WTC11 (cell line): ENCODE measurements at regions not wholly inside any gene's neighbourhood (a gene's known extent, or its start where the extent isn't known, plus 50 kb on each side); places are given as distances from the start of the nearest gene placed in this dataset.

Experiments used
- ATAC-seq: fragments of 200-7000 bp; cut with Tn5 transposase; 2 replicates; pipeline ENCODE4 v1.10.0; 2021; ENCODE audit warnings: mild to moderate bottlenecking, moderate library complexity
- CTCF ChIA-PET: fragments of 300-600 bp; sonication (Branson Sonifier 250); formaldehyde crosslinking; loops from one replicate; lab custom pipeline; 2021; ENCODE audit warnings: antibody characterized with exemption; lab: Charles Lee
- POLR2A ChIA-PET: fragments of 350-600 bp; sonication (Branson Sonifier 250); formaldehyde crosslinking; loops from one replicate; lab custom pipeline; 2021; ENCODE audit warnings: antibody characterized with exemption; lab: Charles Lee
- DNase-seq: peaks from one replicate; pipeline ENCODE4 v3.0.0; 2021; ENCODE audit warnings: low spot score
- H3K27ac Mint-ChIP-seq: 2 replicates; pipeline ENCODE4 v1.8.0; 2021; ENCODE audit warnings: mixed read lengths
- H3K27me3 Mint-ChIP-seq: 2 replicates; pipeline ENCODE4 v1.8.0; 2021; ENCODE audit warnings: low read depth, mild to moderate bottlenecking, moderate library complexity, mixed read lengths
- H3K36me3 Mint-ChIP-seq: 2 replicates; pipeline ENCODE4 v1.8.0; 2021; ENCODE audit warnings: mixed read lengths
- H3K4me1 Mint-ChIP-seq: 2 replicates; pipeline ENCODE4 v1.8.0; 2022; ENCODE audit warnings: mixed read lengths
- H3K4me3 Mint-ChIP-seq: 2 replicates; pipeline ENCODE4 v1.8.0; 2021; ENCODE audit warnings: mild to moderate bottlenecking, moderate library complexity, mixed read lengths
- H3K9me3 Mint-ChIP-seq: 2 replicates; pipeline ENCODE4 v1.8.0; 2021; ENCODE audit warnings: mixed read lengths
- ATF1 ChIP-seq: sonication (generic); formaldehyde crosslinking; IDR thresholded peaks from 2 replicates; pipeline ENCODE4 v1.8.1; 2023; ENCODE audit warnings: mild to moderate bottlenecking, moderate library complexity, missing genetic modification reagents
- EMX1 ChIP-seq: fragments of 250-450 bp; sonication (Bioruptor Pico); IDR thresholded peaks from 2 replicates; pipeline ENCODE4 v1.8.0; 2021; ENCODE audit warnings: mild to moderate bottlenecking
- FOXJ3 ChIP-seq: sonication (generic); formaldehyde crosslinking; IDR thresholded peaks from 2 replicates; pipeline ENCODE4 v1.9.0; 2021; ENCODE audit warnings: missing genetic modification reagents, mild to moderate bottlenecking, borderline replicate concordance
- GTF2I ChIP-seq: fragments of 250-450 bp; sonication (Bioruptor Pico); conservative IDR thresholded peaks from 2 replicates; pipeline ENCODE4 v1.4.0; 2021; ENCODE audit warnings: mild to moderate bottlenecking
- IRF2 ChIP-seq: sonication (generic); formaldehyde crosslinking; IDR thresholded peaks from 2 replicates; pipeline ENCODE4 v1.8.0; 2022; ENCODE audit warnings: low read depth, missing genetic modification reagents, borderline replicate concordance
- KAT7 ChIP-seq: sonication (generic); formaldehyde crosslinking; IDR thresholded peaks from 2 replicates; pipeline ENCODE4 v1.8.1; 2023; ENCODE audit warnings: missing genetic modification reagents, mild to moderate bottlenecking, borderline replicate concordance
- NFATC4 ChIP-seq: fragments of 250-450 bp; sonication (Bioruptor Pico); IDR thresholded peaks from 2 replicates; pipeline ENCODE4 v1.9.0; 2021; ENCODE audit warnings: mild to moderate bottlenecking
- OVOL2 ChIP-seq: fragments of 250-450 bp; sonication (Bioruptor Pico); IDR thresholded peaks from 2 replicates; pipeline ENCODE4 v1.9.0; 2021; ENCODE audit warnings: mild to moderate bottlenecking, borderline replicate concordance
- TF ChIP-seq, protein P1 (sequence below): sonication (generic); formaldehyde crosslinking; IDR thresholded peaks from 2 replicates; pipeline ENCODE4 v1.8.0; 2022; ENCODE audit warnings: missing genetic modification reagents
- TF ChIP-seq, protein P2 (sequence below): sonication (generic); formaldehyde crosslinking; IDR thresholded peaks from 2 replicates; pipeline ENCODE4 v1.8.0; 2022; ENCODE audit warnings: mild to moderate bottlenecking, missing genetic modification reagents
- TF ChIP-seq, protein P3 (sequence below): sonication (generic); formaldehyde crosslinking; IDR thresholded peaks from 2 replicates; pipeline ENCODE4 v1.8.1; 2023; ENCODE audit warnings: mild to moderate bottlenecking, missing genetic modification reagents, moderate library complexity
- TF ChIP-seq, protein P4 (sequence below): sonication (generic); formaldehyde crosslinking; IDR thresholded peaks from 2 replicates; pipeline ENCODE4 v1.8.1; 2022; ENCODE audit warnings: mild to moderate bottlenecking, missing genetic modification reagents, moderate library complexity, borderline replicate concordance
- TF ChIP-seq, protein P5 (sequence below): fragments of 250-450 bp; sonication (Bioruptor Pico); IDR thresholded peaks from 2 replicates; pipeline ENCODE4 v1.8.0; 2021; ENCODE audit warnings: mild to moderate bottlenecking
- TF ChIP-seq, protein P6 (sequence below): sonication (generic); formaldehyde crosslinking; IDR thresholded peaks from 2 replicates; pipeline ENCODE4 v1.8.0; 2023; ENCODE audit warnings: missing genetic modification reagents
- TF ChIP-seq, protein P7 (sequence below): fragments of 250-450 bp; sonication (Bioruptor Pico); IDR thresholded peaks from 2 replicates; pipeline ENCODE4 v1.9.0; 2021; ENCODE audit warnings: moderate library complexity, mild to moderate bottlenecking, inconsistent platforms, borderline replicate concordance

DNA sequence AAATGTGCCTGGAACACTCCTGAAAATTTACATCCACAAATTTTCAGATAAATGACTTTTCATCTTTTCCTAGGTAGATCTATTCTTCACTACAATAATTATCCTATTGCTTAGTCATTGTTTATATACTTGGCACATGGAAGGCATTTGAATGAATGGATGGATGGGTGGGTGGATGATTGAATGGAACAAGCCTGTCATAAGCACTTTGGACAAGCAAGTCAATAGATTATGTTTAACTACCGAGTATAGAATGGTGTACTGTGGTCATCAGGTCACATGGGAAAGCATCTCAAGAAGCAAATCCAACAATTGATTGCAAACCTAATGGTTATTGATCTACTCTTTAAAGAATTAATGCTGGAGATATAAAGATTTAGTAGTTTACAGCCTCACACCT is 114.4 kb upstream of the DMRTA1 start (continued):
- TF ChIP-seq, protein P1, sequence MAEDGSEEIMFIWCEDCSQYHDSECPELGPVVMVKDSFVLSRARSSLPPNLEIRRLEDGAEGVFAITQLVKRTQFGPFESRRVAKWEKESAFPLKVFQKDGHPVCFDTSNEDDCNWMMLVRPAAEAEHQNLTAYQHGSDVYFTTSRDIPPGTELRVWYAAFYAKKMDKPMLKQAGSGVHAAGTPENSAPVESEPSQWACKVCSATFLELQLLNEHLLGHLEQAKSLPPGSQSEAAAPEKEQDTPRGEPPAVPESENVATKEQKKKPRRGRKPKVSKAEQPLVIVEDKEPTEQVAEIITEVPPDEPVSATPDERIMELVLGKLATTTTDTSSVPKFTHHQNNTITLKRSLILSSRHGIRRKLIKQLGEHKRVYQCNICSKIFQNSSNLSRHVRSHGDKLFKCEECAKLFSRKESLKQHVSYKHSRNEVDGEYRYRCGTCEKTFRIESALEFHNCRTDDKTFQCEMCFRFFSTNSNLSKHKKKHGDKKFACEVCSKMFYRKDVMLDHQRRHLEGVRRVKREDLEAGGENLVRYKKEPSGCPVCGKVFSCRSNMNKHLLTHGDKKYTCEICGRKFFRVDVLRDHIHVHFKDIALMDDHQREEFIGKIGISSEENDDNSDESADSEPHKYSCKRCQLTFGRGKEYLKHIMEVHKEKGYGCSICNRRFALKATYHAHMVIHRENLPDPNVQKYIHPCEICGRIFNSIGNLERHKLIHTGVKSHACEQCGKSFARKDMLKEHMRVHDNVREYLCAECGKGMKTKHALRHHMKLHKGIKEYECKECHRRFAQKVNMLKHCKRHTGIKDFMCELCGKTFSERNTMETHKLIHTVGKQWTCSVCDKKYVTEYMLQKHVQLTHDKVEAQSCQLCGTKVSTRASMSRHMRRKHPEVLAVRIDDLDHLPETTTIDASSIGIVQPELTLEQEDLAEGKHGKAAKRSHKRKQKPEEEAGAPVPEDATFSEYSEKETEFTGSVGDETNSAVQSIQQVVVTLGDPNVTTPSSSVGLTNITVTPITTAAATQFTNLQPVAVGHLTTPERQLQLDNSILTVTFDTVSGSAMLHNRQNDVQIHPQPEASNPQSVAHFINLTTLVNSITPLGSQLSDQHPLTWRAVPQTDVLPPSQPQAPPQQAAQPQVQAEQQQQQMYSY (CRISPR knock-in tag): no peak

DNA sequence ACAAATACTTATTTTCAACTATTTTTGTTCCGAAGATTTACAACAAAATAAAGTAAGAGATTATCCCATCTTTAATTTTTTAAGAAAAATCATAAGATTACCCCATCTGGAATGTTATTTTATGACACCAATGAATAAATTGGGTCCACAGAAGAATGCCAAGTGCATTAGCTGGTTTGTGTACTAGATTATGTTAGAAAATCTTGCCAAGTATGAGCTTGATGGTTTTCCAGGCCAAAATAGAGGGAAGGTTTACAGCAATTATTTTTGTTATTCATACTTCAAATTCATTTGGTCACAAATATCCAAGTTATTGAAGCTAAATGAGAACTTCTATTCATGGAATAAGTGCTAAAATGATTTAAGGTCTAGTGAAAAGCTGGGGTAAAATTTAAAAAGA is 109.4 kb upstream of the DMRTA1 start:
- CTCF ChIA-PET: interaction anchor here (1.2 kb wide), 1 partner anchor 133 kb away, joined by 3 read pairs; no protein-coding TSS in a partner anchor
- POLR2A ChIA-PET: no interaction called here
- no peaks in the 10 kb centered on the region for H3K36me3 Mint-ChIP-seq
- H3K4me3 Mint-ChIP-seq: no peak overlapping the region
- H3K9me3 Mint-ChIP-seq: no peaks in the 10 kb centered on the region
- no peak for TF ChIP-seq NFATC4 (CRISPR knock-in tag)
- TF ChIP-seq, protein P2, sequence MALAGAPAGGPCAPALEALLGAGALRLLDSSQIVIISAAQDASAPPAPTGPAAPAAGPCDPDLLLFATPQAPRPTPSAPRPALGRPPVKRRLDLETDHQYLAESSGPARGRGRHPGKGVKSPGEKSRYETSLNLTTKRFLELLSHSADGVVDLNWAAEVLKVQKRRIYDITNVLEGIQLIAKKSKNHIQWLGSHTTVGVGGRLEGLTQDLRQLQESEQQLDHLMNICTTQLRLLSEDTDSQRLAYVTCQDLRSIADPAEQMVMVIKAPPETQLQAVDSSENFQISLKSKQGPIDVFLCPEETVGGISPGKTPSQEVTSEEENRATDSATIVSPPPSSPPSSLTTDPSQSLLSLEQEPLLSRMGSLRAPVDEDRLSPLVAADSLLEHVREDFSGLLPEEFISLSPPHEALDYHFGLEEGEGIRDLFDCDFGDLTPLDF (CRISPR knock-in tag): no peak
- TF ChIP-seq ATF1: no peak
- TF ChIP-seq, protein P3, sequence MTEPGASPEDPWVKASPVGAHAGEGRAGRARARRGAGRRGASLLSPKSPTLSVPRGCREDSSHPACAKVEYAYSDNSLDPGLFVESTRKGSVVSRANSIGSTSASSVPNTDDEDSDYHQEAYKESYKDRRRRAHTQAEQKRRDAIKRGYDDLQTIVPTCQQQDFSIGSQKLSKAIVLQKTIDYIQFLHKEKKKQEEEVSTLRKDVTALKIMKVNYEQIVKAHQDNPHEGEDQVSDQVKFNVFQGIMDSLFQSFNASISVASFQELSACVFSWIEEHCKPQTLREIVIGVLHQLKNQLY (CRISPR knock-in tag): no peak
- TF ChIP-seq, protein P4, sequence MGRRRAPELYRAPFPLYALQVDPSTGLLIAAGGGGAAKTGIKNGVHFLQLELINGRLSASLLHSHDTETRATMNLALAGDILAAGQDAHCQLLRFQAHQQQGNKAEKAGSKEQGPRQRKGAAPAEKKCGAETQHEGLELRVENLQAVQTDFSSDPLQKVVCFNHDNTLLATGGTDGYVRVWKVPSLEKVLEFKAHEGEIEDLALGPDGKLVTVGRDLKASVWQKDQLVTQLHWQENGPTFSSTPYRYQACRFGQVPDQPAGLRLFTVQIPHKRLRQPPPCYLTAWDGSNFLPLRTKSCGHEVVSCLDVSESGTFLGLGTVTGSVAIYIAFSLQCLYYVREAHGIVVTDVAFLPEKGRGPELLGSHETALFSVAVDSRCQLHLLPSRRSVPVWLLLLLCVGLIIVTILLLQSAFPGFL (CRISPR knock-in tag): no peak
- TF ChIP-seq, protein P5, sequence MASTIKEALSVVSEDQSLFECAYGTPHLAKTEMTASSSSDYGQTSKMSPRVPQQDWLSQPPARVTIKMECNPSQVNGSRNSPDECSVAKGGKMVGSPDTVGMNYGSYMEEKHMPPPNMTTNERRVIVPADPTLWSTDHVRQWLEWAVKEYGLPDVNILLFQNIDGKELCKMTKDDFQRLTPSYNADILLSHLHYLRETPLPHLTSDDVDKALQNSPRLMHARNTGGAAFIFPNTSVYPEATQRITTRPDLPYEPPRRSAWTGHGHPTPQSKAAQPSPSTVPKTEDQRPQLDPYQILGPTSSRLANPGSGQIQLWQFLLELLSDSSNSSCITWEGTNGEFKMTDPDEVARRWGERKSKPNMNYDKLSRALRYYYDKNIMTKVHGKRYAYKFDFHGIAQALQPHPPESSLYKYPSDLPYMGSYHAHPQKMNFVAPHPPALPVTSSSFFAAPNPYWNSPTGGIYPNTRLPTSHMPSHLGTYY: no peak
- TF ChIP-seq, protein P6, sequence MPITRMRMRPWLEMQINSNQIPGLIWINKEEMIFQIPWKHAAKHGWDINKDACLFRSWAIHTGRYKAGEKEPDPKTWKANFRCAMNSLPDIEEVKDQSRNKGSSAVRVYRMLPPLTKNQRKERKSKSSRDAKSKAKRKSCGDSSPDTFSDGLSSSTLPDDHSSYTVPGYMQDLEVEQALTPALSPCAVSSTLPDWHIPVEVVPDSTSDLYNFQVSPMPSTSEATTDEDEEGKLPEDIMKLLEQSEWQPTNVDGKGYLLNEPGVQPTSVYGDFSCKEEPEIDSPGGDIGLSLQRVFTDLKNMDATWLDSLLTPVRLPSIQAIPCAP (CRISPR knock-in tag): no peak
- no peak overlapping the region for H3K27ac Mint-ChIP-seq
- H3K27me3 Mint-ChIP-seq: no peaks in the 10 kb centered on the region
- DNase-seq (no peak), ATAC-seq (no peak)
- no peaks in the 10 kb centered on the region for H3K4me1 Mint-ChIP-seq

DNA sequence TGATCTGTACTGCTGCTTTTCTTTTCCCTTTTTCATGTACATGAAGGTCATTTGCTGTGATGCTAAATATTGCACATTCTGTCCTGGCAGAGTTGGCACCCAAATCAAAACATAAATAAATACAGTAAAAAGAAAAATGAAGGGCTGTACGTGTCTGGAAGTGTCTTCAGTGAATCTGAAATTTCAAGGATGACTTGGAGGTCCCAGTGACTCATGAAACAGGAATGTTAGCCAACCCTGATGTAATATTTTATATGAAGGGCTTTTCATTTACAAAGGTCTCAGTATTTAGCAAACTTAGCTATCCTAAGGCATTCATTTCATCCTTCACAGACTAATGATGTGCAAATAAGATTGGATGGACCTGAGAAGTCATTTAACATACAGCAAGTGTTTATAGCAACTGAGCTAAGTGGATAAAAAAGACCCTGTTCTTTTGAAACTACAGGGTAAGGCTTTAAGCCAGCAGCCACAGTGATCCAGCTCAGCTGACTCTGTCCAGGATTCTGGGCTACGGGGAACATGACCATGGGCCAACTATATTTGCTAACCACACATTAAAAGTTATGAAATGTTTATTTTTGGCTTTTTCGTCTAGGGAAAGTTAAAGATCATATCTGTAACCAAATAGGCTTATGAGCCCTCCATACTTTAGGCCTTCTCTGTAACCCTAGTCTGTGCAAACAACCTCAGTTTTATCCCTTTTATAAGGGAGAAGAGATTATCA is 104.0 kb upstream of the DMRTA1 start:
- no peak overlapping the region for H3K27ac Mint-ChIP-seq
- H3K36me3 Mint-ChIP-seq: no peaks in the 10 kb centered on the region
- POLR2A ChIA-PET: no interaction called here
- ATAC-seq (no peak), DNase-seq (no peak)
- H3K9me3 Mint-ChIP-seq: no peaks in the 10 kb centered on the region
- no peak overlapping the region for H3K4me3 Mint-ChIP-seq
- H3K4me1 Mint-ChIP-seq: no peaks in the 10 kb centered on the region
- CTCF ChIA-PET: no interaction called here
- H3K27me3 Mint-ChIP-seq: no peaks in the 10 kb centered on the region
- TF ChIP-seq IRF2 (no peak), FOXJ3 (CRISPR knock-in tag) (no peak), EMX1 (CRISPR knock-in tag) (no peak), KAT7 (no peak), GTF2I (CRISPR knock-in tag) (no peak), OVOL2 (no peak)
- TF ChIP-seq, protein P7, sequence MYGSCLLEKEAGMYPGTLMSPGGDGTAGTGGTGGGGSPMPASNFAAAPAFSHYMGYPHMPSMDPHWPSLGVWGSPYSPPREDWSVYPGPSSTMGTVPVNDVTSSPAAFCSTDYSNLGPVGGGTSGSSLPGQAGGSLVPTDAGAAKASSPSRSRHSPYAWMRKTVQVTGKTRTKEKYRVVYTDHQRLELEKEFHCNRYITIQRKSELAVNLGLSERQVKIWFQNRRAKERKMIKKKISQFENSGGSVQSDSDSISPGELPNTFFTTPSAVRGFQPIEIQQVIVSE (CRISPR knock-in tag): no peak
- TF ChIP-seq, protein P3 (CRISPR knock-in tag): no peak
- TF ChIP-seq, protein P5: no peak
